HCT116 (cell line): ENCODE measurements at regions not wholly inside any gene's neighbourhood (a gene's known extent, or its start where the extent isn't known, plus 50 kb on each side); places are given as distances from the start of the nearest gene placed in this dataset.

Experiments used
- ELF1 ChIP-seq: IDR thresholded peaks from 2 replicates; pipeline ENCODE4 v1.6.1; 2012; ENCODE audit warnings: low read depth, borderline replicate concordance
- EZH2 ChIP-seq: fragments of 200-600 bp; sonication (generic); IDR thresholded peaks from 2 replicates; pipeline ENCODE4 v1.6.1; 2017; ENCODE audit warnings: antibody characterized with exemption, mixed run types
- POLR2A ChIP-seq: IDR thresholded peaks from 2 replicates; pipeline ENCODE4 v1.7.0; 2011; ENCODE audit warnings: borderline replicate concordance; ENCODE audit not compliant: insufficient read depth, insufficient read length; ENCODE audit errors: extremely low read depth
- SP1 ChIP-seq: IDR thresholded peaks from 2 replicates; pipeline ENCODE4 v1.6.1; 2012; ENCODE audit warnings: low read depth
- TCF7L2 ChIP-seq: IDR thresholded peaks from 2 replicates; pipeline ENCODE4 v1.7.0; 2011; ENCODE audit warnings: borderline replicate concordance, inconsistent platforms; ENCODE audit not compliant: insufficient read depth, insufficient read length; ENCODE audit errors: extremely low read depth
- YY1 ChIP-seq: IDR thresholded peaks from 2 replicates; pipeline ENCODE4 v1.6.1; 2011; ENCODE audit warnings: low read length, low read depth, moderate library complexity, mild to moderate bottlenecking; ENCODE audit not compliant: insufficient replicate concordance; ENCODE audit errors: extremely low read depth
- ZFX ChIP-seq: fragments of 450-650 bp; IDR thresholded peaks from 2 replicates; pipeline ENCODE4 v1.6.1; 2017
- TF ChIP-seq, protein P1 (sequence below): IDR thresholded peaks from 2 replicates; pipeline ENCODE4 v1.6.1; 2012; ENCODE audit warnings: low read depth
- TF ChIP-seq, protein P2 (sequence below), 3 experiments: fragments of 200-600 bp in 1 of 3; sonication (generic) in 1 of 3; IDR thresholded peaks in 2 of 3; conservative IDR thresholded peaks in 1 of 3; 2 replicates each; pipeline ENCODE4 v1.5.1; 2012 to 2017; ENCODE audit warnings: low read depth in 2 of 3, low read length in 2 of 3, antibody characterized with exemption in 1 of 3, borderline replicate concordance in 1 of 3, control low read depth in 1 of 3, mild to moderate bottlenecking in 1 of 3, mixed read lengths in 1 of 3, mixed run types in 1 of 3, moderate library complexity in 1 of 3; ENCODE audit not compliant: insufficient read depth in 1 of 3
- TF ChIP-seq, protein P3 (sequence below): IDR thresholded peaks from 2 replicates; pipeline ENCODE4 v1.6.1; 2012

DNA sequence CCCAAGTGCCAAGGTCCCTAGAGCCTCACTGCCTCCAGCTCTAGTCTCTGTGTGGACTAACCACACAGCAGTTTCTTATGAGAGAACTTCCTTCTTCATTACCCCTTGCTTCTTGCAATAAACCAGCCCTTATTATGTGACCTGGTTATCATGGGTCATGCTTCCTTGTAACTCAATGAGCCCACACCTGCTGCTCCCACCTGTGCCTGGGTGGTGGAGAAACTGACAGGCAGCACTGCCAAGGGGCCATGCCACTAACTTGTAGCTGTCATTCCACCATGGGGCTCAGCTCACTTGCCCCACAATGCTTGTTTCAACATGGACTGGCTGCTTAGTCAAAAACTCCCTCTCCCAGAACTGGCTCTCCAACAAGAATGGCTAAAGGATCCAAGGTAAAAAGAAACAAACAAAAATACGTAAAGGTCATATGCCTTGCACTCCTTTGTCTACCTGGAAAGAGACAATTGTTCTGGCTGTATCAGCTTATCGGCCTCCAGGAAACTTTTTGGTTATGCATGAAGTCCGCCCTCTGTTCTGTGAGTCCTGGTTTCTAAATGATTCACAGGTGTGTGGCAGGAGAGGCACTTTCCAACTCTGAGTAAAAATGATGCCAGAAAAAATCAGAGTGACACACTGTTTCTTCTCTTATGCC lies 446.4 kb downstream of the COG6 start:
- TF ChIP-seq, protein P1, sequence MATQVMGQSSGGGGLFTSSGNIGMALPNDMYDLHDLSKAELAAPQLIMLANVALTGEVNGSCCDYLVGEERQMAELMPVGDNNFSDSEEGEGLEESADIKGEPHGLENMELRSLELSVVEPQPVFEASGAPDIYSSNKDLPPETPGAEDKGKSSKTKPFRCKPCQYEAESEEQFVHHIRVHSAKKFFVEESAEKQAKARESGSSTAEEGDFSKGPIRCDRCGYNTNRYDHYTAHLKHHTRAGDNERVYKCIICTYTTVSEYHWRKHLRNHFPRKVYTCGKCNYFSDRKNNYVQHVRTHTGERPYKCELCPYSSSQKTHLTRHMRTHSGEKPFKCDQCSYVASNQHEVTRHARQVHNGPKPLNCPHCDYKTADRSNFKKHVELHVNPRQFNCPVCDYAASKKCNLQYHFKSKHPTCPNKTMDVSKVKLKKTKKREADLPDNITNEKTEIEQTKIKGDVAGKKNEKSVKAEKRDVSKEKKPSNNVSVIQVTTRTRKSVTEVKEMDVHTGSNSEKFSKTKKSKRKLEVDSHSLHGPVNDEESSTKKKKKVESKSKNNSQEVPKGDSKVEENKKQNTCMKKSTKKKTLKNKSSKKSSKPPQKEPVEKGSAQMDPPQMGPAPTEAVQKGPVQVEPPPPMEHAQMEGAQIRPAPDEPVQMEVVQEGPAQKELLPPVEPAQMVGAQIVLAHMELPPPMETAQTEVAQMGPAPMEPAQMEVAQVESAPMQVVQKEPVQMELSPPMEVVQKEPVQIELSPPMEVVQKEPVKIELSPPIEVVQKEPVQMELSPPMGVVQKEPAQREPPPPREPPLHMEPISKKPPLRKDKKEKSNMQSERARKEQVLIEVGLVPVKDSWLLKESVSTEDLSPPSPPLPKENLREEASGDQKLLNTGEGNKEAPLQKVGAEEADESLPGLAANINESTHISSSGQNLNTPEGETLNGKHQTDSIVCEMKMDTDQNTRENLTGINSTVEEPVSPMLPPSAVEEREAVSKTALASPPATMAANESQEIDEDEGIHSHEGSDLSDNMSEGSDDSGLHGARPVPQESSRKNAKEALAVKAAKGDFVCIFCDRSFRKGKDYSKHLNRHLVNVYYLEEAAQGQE: no peak
- no peak for TF ChIP-seq SP1
- TF ChIP-seq, protein P2, sequence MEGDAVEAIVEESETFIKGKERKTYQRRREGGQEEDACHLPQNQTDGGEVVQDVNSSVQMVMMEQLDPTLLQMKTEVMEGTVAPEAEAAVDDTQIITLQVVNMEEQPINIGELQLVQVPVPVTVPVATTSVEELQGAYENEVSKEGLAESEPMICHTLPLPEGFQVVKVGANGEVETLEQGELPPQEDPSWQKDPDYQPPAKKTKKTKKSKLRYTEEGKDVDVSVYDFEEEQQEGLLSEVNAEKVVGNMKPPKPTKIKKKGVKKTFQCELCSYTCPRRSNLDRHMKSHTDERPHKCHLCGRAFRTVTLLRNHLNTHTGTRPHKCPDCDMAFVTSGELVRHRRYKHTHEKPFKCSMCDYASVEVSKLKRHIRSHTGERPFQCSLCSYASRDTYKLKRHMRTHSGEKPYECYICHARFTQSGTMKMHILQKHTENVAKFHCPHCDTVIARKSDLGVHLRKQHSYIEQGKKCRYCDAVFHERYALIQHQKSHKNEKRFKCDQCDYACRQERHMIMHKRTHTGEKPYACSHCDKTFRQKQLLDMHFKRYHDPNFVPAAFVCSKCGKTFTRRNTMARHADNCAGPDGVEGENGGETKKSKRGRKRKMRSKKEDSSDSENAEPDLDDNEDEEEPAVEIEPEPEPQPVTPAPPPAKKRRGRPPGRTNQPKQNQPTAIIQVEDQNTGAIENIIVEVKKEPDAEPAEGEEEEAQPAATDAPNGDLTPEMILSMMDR (IDR thresholded peaks at IDR 0.05 in 2 of 3, conservative IDR thresholded peaks at IDR 0.05 in 1 of 3; ENCODE audit: borderline replicate concordance in 1 of 3, insufficient read depth in 1 of 3, low read depth in 2 of 3, low read length in 2 of 3): no peak
- TF ChIP-seq, protein P3, sequence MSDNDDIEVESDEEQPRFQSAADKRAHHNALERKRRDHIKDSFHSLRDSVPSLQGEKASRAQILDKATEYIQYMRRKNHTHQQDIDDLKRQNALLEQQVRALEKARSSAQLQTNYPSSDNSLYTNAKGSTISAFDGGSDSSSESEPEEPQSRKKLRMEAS: no peak
- TF ChIP-seq POLR2A: no peak
- no peak for TF ChIP-seq YY1
- TF ChIP-seq ELF1: no peak
- TF ChIP-seq ZFX: no peak
- TF ChIP-seq EZH2: no peak
- TF ChIP-seq TCF7L2: no peak
